ENCODE measurements at regions not wholly inside any gene's neighbourhood (a gene's known extent, or its start where the extent isn't known, plus 50 kb on each side); places are given as distances from the start of the nearest gene placed in this dataset.
A peak's percentile ranks its signal among the peaks of the same experiment; 100 is the strongest.

GRCh38 chr15:70493376-70493775 lies 270.0 kb downstream of the UACA start:
- H3K9me3 Mint-ChIP-seq = no peaks in the 10 kb centered on the region
- no peak overlapping the region for H3K4me3 Mint-ChIP-seq
- peaks cover 60% of the 10 kb centered on the region for H3K4me1 Mint-ChIP-seq
- DNase-seq (no peak), ATAC-seq (no peak)
- peaks cover 33% of the 10 kb centered on the region for H3K27me3 Mint-ChIP-seq
- H3K27ac Mint-ChIP-seq = peak overlapping the region; percentile 93
- H3K36me3 Mint-ChIP-seq (ENCODE audit: low read depth) = no peaks in the 10 kb centered on the region

GRCh38 chr15:70492240-70493177 lies 270.8 kb downstream of the UACA start:
- H3K4me1 Mint-ChIP-seq = peaks cover 68% of the 10 kb centered on the region

GRCh38 chr15:70491641-70492040 lies 271.7 kb downstream of the UACA start:
- Mint-ChIP-seq H3K4me1 (peaks cover 74% of the 10 kb centered on the region), H3K4me3 (peak overlapping the region; percentile 73), H3K27ac (peak overlapping the region; percentile 93), H3K27me3 (peaks cover 24% of the 10 kb centered on the region), H3K9me3 (no peaks in the 10 kb centered on the region), H3K36me3 (ENCODE audit: low read depth) (no peaks in the 10 kb centered on the region)
- DNase-seq (no peak), ATAC-seq (no peak)

More at GRCh38 chr15:70492240-70493177, 270.8 kb downstream of the UACA start:
- no peaks in the 10 kb centered on the region for H3K9me3 Mint-ChIP-seq
- DNase-seq = peak; percentile 83
- no peaks in the 10 kb centered on the region for H3K36me3 Mint-ChIP-seq (ENCODE audit: low read depth)
- peak overlapping the region; percentile 93 for H3K27ac Mint-ChIP-seq
- ATAC-seq = peak; percentile 59
- peak overlapping the region; percentile 73 for H3K4me3 Mint-ChIP-seq
- peaks cover 32% of the 10 kb centered on the region for H3K27me3 Mint-ChIP-seq

- H3K27me3 Mint-ChIP-seq = peaks cover 20% of the 10 kb centered on the region
- no peak for DNase-seq
- peak overlapping the region; percentile 73 for H3K4me3 Mint-ChIP-seq
- ATAC-seq = peak; percentile 8
- peaks cover 76% of the 10 kb centered on the region for H3K4me1 Mint-ChIP-seq
- peak overlapping the region; percentile 93 for H3K27ac Mint-ChIP-seq
- no peaks in the 10 kb centered on the region for H3K9me3 Mint-ChIP-seq
- no peaks in the 10 kb centered on the region for H3K36me3 Mint-ChIP-seq (ENCODE audit: low read depth)
Observed at GRCh38 chr15:70491201-70491621, 272.1 kb downstream of the UACA start.

- peaks cover 19% of the 10 kb centered on the region for H3K27me3 Mint-ChIP-seq
Observed at GRCh38 chr15:70490838-70491155, 272.6 kb downstream of the UACA start.

GRCh38 chr15:70490148-70490837 lies 273.1 kb downstream of the UACA start:
- ATAC-seq (no peak), DNase-seq (no peak)
- Mint-ChIP-seq H3K4me1 (peaks cover 80% of the 10 kb centered on the region), H3K27me3 (peaks cover 20% of the 10 kb centered on the region), H3K36me3 (ENCODE audit: low read depth) (no peaks in the 10 kb centered on the region), H3K27ac (peak overlapping the region; percentile 62), H3K4me3 (no peak overlapping the region), H3K9me3 (no peaks in the 10 kb centered on the region)

More at GRCh38 chr15:70490838-70491155, 272.6 kb downstream of the UACA start:
- no peak overlapping the region for H3K4me3 Mint-ChIP-seq
- no peak for ATAC-seq
- H3K36me3 Mint-ChIP-seq (ENCODE audit: low read depth) = no peaks in the 10 kb centered on the region
- no peaks in the 10 kb centered on the region for H3K9me3 Mint-ChIP-seq
- peaks cover 79% of the 10 kb centered on the region for H3K4me1 Mint-ChIP-seq
- peak overlapping the region; percentile 62 for H3K27ac Mint-ChIP-seq
- no peak for DNase-seq

- Mint-ChIP-seq H3K4me3 (no peak overlapping the region), H3K27ac (peak overlapping the region; percentile 43), H3K4me1 (peaks cover 69% of the 10 kb centered on the region), H3K36me3 (ENCODE audit: low read depth) (no peaks in the 10 kb centered on the region), H3K27me3 (peaks cover 27% of the 10 kb centered on the region), H3K9me3 (no peaks in the 10 kb centered on the region)
- DNase-seq (no peak), ATAC-seq (no peak)
Observed at GRCh38 chr15:70488941-70489848, 274.2 kb downstream of the UACA start.

GRCh38 chr15:70488002-70488605 lies 275.3 kb downstream of the UACA start:
- Mint-ChIP-seq H3K4me1 (peaks cover 58% of the 10 kb centered on the region), H3K27ac (no peak overlapping the region), H3K27me3 (peaks cover 38% of the 10 kb centered on the region), H3K36me3 (ENCODE audit: low read depth) (no peaks in the 10 kb centered on the region), H3K9me3 (no peaks in the 10 kb centered on the region), H3K4me3 (no peak overlapping the region)
- DNase-seq (peak; percentile 79), ATAC-seq (no peak)

- Mint-ChIP-seq H3K9me3 (no peaks in the 10 kb centered on the region), H3K27me3 (peaks cover 46% of the 10 kb centered on the region), H3K36me3 (ENCODE audit: low read depth) (no peaks in the 10 kb centered on the region), H3K4me3 (no peak overlapping the region), H3K4me1 (peaks cover 51% of the 10 kb centered on the region), H3K27ac (no peak overlapping the region)
- ATAC-seq = no peak
- DNase-seq = no peak
Observed at GRCh38 chr15:70487387-70487740, 276.0 kb downstream of the UACA start.

- Mint-ChIP-seq H3K36me3 (ENCODE audit: low read depth) (no peaks in the 10 kb centered on the region), H3K27ac (peak overlapping the region; percentile 84), H3K27me3 (peaks cover 49% of the 10 kb centered on the region), H3K4me1 (peaks cover 44% of the 10 kb centered on the region), H3K4me3 (peak overlapping the region; percentile 21), H3K9me3 (no peaks in the 10 kb centered on the region)
- DNase-seq (peak; percentile 83), ATAC-seq (peak; percentile 87)
Observed at GRCh38 chr15:70486451-70487386, 276.6 kb downstream of the UACA start.

- Mint-ChIP-seq H3K4me1 (peaks cover 37% of the 10 kb centered on the region), H3K4me3 (no peak overlapping the region), H3K27me3 (peaks cover 49% of the 10 kb centered on the region), H3K27ac (peak overlapping the region; percentile 84), H3K9me3 (no peaks in the 10 kb centered on the region), H3K36me3 (ENCODE audit: low read depth) (no peaks in the 10 kb centered on the region)
- DNase-seq = no peak
- no peak for ATAC-seq
Observed at GRCh38 chr15:70486012-70486411, 277.3 kb downstream of the UACA start.

GRCh38 chr15:70484993-70485392 lies 278.4 kb downstream of the UACA start:
- no peak overlapping the region for H3K4me3 Mint-ChIP-seq
- DNase-seq = no peak
- no peak for ATAC-seq
- peaks cover 53% of the 10 kb centered on the region for H3K27me3 Mint-ChIP-seq
- H3K9me3 Mint-ChIP-seq = no peaks in the 10 kb centered on the region
- H3K4me1 Mint-ChIP-seq = peaks cover 37% of the 10 kb centered on the region
- no peaks in the 10 kb centered on the region for H3K36me3 Mint-ChIP-seq (ENCODE audit: low read depth)
- H3K27ac Mint-ChIP-seq = no peak overlapping the region

- Mint-ChIP-seq H3K4me1 (peaks cover 47% of the 10 kb centered on the region), H3K27me3 (peaks cover 48% of the 10 kb centered on the region), H3K27ac (no peak overlapping the region), H3K4me3 (no peak overlapping the region), H3K36me3 (ENCODE audit: low read depth) (no peaks in the 10 kb centered on the region), H3K9me3 (no peaks in the 10 kb centered on the region)
- DNase-seq (no peak), ATAC-seq (no peak)
Observed at GRCh38 chr15:70483513-70483912, 279.8 kb downstream of the UACA start.

Measured in activated naive CD8-positive, alpha-beta T cell treated with anti-CD3 and anti-CD28 coated beads, Interleukin-2, amount 50 U/mL, for 24 hours (primary cell).